H1 (cell line): ENCODE measurements at regions not wholly inside any gene's neighbourhood (a gene's known extent, or its start where the extent isn't known, plus 50 kb on each side); places are given as distances from the start of the nearest gene placed in this dataset.

Source experiments
- ASH2L ChIP-seq: fragments of 200-600, 300-600 bp; sonication (generic); IDR thresholded peaks from one replicate; pipeline ENCODE4 v1.7.1; 2017; ENCODE audit warnings: low read length
- BACH1 ChIP-seq: IDR thresholded peaks from 2 replicates; pipeline ENCODE4 v1.6.1; 2012; ENCODE audit warnings: low read length, improper control_type of control experiment
- CBX5 ChIP-seq: fragments of 300-800, 300-1000 bp; sonication (generic); IDR thresholded peaks from 2 replicates; pipeline ENCODE4 v1.7.1; 2016; ENCODE audit warnings: antibody characterized with exemption, low read length, low read depth
- CBX8 ChIP-seq: fragments of 300-800, 300-1000 bp; sonication (generic); IDR thresholded peaks from 2 replicates; pipeline ENCODE4 v1.7.1; 2016; ENCODE audit warnings: low read depth, low read length, borderline replicate concordance
- EP300 ChIP-seq, 2 experiments: IDR thresholded peaks; 1 replicate in 1 of 2; 2 replicates in 1 of 2; pipeline ENCODE4 v1.6.1; 2011 to 2012; ENCODE audit warnings: low read depth in 2 of 2, low read length in 2 of 2, mild to moderate bottlenecking in 2 of 2, borderline replicate concordance in 1 of 2, inconsistent platforms in 1 of 2, moderate library complexity in 1 of 2
- GABPA ChIP-seq: IDR thresholded peaks from 2 replicates; pipeline ENCODE4 v1.6.1; 2011; ENCODE audit warnings: mild to moderate bottlenecking, low read length, moderate library complexity, borderline replicate concordance; ENCODE audit not compliant: insufficient read depth
- HDAC2 ChIP-seq, 2 experiments: fragments of 300-600 bp in 1 of 2; sonication (generic) in 1 of 2; IDR thresholded peaks; 2 replicates each; pipeline ENCODE4 v1.6.1; 2011 to 2012; ENCODE audit warnings: low read depth in 2 of 2, low read length in 2 of 2, mild to moderate bottlenecking in 2 of 2, moderate library complexity in 2 of 2, borderline replicate concordance in 1 of 2, inconsistent platforms in 1 of 2
- HDAC6 ChIP-seq: IDR thresholded peaks from one replicate; pipeline ENCODE4 v1.7.1; 2012; ENCODE audit warnings: low read depth, mild to moderate bottlenecking, inconsistent platforms, low read length, moderate library complexity
- KDM4A ChIP-seq: IDR thresholded peaks from one replicate; pipeline ENCODE4 v1.7.1; 2012; ENCODE audit warnings: low read depth, mild to moderate bottlenecking, moderate library complexity, low read length, inconsistent platforms; ENCODE audit not compliant: severe bottlenecking
- SRF ChIP-seq: IDR thresholded peaks from 2 replicates; pipeline ENCODE4 v1.6.1; 2011; ENCODE audit warnings: mild to moderate bottlenecking, low read depth, low read length, moderate library complexity

- no peak for TF ChIP-seq ASH2L
- no peak for TF ChIP-seq BACH1
- TF ChIP-seq HDAC6 = no peak
- TF ChIP-seq GABPA = no peak
- no peak for TF ChIP-seq HDAC2 (IDR thresholded peaks at IDR 0.05; ENCODE audit: borderline replicate concordance in 1 of 2, low read depth in 2 of 2, low read length in 2 of 2)
- TF ChIP-seq EP300 (IDR thresholded peaks at IDR 0.05; ENCODE audit: borderline replicate concordance in 1 of 2, low read depth in 2 of 2, low read length in 2 of 2) = no peak
- TF ChIP-seq CBX5 = no peak
- TF ChIP-seq CBX8 = no peak
- TF ChIP-seq SRF = no peak
- TF ChIP-seq KDM4A = no peak
Measured at GRCh38 chr17:69960755-69961154, 114.3 kb upstream of the KCNJ16 start (continued).
